ENCODE measurements at regions not wholly inside any gene's neighbourhood (a gene's known extent, or its start where the extent isn't known, plus 50 kb on each side); places are given as distances from the start of the nearest gene placed in this dataset.
"Not testable (repeated sequence)": the region's sequence is repeated elsewhere in the genome, so short reads cannot be mapped to it uniquely, and the experiment has no call there.

DNA sequence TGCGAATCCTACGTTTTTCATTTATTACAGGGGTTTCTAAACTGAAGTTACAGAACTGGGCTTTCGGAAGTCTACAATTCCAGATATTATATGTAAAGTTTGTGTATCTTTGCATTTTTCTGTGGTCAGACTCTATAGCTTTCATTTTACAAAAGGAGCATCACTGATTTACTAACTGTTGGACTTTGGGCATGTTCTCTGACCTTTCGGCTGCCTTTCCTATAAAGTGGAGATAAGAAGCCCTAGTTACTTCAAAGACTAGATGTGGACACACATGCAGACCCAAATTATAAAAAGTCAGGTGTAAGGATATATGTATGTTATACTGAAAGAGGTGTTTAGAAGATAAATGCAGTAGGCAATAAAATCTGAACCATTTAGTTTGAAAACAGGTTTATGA, 126.6 kb upstream of the PRKCQ start:
- H3K79me2 ChIP-seq (ENCODE audit: insufficient read depth, low read length) = no peaks in the 10 kb centered on the region
- TF ChIP-seq, protein P1, sequence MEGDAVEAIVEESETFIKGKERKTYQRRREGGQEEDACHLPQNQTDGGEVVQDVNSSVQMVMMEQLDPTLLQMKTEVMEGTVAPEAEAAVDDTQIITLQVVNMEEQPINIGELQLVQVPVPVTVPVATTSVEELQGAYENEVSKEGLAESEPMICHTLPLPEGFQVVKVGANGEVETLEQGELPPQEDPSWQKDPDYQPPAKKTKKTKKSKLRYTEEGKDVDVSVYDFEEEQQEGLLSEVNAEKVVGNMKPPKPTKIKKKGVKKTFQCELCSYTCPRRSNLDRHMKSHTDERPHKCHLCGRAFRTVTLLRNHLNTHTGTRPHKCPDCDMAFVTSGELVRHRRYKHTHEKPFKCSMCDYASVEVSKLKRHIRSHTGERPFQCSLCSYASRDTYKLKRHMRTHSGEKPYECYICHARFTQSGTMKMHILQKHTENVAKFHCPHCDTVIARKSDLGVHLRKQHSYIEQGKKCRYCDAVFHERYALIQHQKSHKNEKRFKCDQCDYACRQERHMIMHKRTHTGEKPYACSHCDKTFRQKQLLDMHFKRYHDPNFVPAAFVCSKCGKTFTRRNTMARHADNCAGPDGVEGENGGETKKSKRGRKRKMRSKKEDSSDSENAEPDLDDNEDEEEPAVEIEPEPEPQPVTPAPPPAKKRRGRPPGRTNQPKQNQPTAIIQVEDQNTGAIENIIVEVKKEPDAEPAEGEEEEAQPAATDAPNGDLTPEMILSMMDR (conservative IDR thresholded peaks at IDR 0.05; ENCODE audit: low read length) = no peak
- no peak for TF ChIP-seq EZH2phosphoT487 (IDR thresholded peaks at IDR 0.05; ENCODE audit: borderline replicate concordance)
- no peak overlapping the region for H3K9ac ChIP-seq (ENCODE audit: low read depth, low read length, poor library complexity, severe bottlenecking)
- peaks cover 21% of the 10 kb centered on the region for H3K27me3 ChIP-seq (ENCODE audit: insufficient read depth, low read length, poor library complexity, severe bottlenecking)
- H2AFZ ChIP-seq (ENCODE audit: low read length) = no peak overlapping the region
- no peaks in the 10 kb centered on the region for H3K9me3 ChIP-seq (ENCODE audit: insufficient read depth, low read depth, low read length)
- no peaks in the 10 kb centered on the region for H3K4me1 ChIP-seq (ENCODE audit: insufficient read depth, low read length, poor library complexity, severe bottlenecking)
- H3K9me2 ChIP-seq (replicated peaks; ENCODE audit: low read depth, low read length) = no peaks in the 10 kb centered on the region
- no peaks in the 10 kb centered on the region for H3F3A ChIP-seq (ENCODE audit: low read depth)
- no peak overlapping the region for H3K4me2 ChIP-seq (ENCODE audit: low read depth, low read length, poor library complexity, severe bottlenecking)
- H4K20me1 ChIP-seq (ENCODE audit: insufficient read depth, low read length, poor library complexity, severe bottlenecking) = no peaks in the 10 kb centered on the region
- H3K36me3 ChIP-seq (ENCODE audit: insufficient read depth, low read length) = no peaks in the 10 kb centered on the region
- H3K4me3 ChIP-seq (ENCODE audit: low read length, poor library complexity, severe bottlenecking) = no peak overlapping the region

GRCh38 chr10:6704896-6705295, 124.8 kb upstream of the PRKCQ start:
- no peaks in the 10 kb centered on the region for H3K9me2 ChIP-seq (replicated peaks; ENCODE audit: low read depth, low read length)
- no peak for TF ChIP-seq EZH2phosphoT487 (IDR thresholded peaks at IDR 0.05; ENCODE audit: borderline replicate concordance)
- TF ChIP-seq, protein P1 (conservative IDR thresholded peaks at IDR 0.05; ENCODE audit: low read length) = no peak
- no peak overlapping the region for H3K4me3 ChIP-seq (ENCODE audit: low read length, poor library complexity, severe bottlenecking)
- no peaks in the 10 kb centered on the region for H3F3A ChIP-seq (ENCODE audit: low read depth)
- no peaks in the 10 kb centered on the region for H3K4me1 ChIP-seq (ENCODE audit: insufficient read depth, low read length, poor library complexity, severe bottlenecking)
- H3K4me2 ChIP-seq (ENCODE audit: low read depth, low read length, poor library complexity, severe bottlenecking) = no peak overlapping the region
- no peak overlapping the region for H2AFZ ChIP-seq (ENCODE audit: low read length)
- no peaks in the 10 kb centered on the region for H3K79me2 ChIP-seq (ENCODE audit: insufficient read depth, low read length)
- peaks cover 21% of the 10 kb centered on the region for H3K27me3 ChIP-seq (ENCODE audit: insufficient read depth, low read length, poor library complexity, severe bottlenecking)
- H3K9me3 ChIP-seq (ENCODE audit: insufficient read depth, low read depth, low read length) = no peaks in the 10 kb centered on the region
- H4K20me1 ChIP-seq (ENCODE audit: insufficient read depth, low read length, poor library complexity, severe bottlenecking) = no peaks in the 10 kb centered on the region
- H3K36me3 ChIP-seq (ENCODE audit: insufficient read depth, low read length) = no peaks in the 10 kb centered on the region
- no peak overlapping the region for H3K9ac ChIP-seq (ENCODE audit: low read depth, low read length, poor library complexity, severe bottlenecking)

GRCh38 chr10:6702833-6703232, 122.8 kb upstream of the PRKCQ start:
- H3K4me2 ChIP-seq (ENCODE audit: low read depth, low read length, poor library complexity, severe bottlenecking); H3K79me2 ChIP-seq (ENCODE audit: insufficient read depth, low read length); H3K9me3 ChIP-seq (ENCODE audit: insufficient read depth, low read depth, low read length); H3K4me1 ChIP-seq (ENCODE audit: insufficient read depth, low read length, poor library complexity, severe bottlenecking); H2AFZ ChIP-seq (ENCODE audit: low read length); H3K4me3 ChIP-seq (ENCODE audit: low read length, poor library complexity, severe bottlenecking); H3K9me2 ChIP-seq (replicated peaks; ENCODE audit: low read depth, low read length); H4K20me1 ChIP-seq (ENCODE audit: insufficient read depth, low read length, poor library complexity, severe bottlenecking); H3K36me3 ChIP-seq (ENCODE audit: insufficient read depth, low read length); H3F3A ChIP-seq (ENCODE audit: low read depth); H3K9ac ChIP-seq (ENCODE audit: low read depth, low read length, poor library complexity, severe bottlenecking): not testable (repeated sequence)
- peaks cover 13% of the 10 kb centered on the region for H3K27me3 ChIP-seq (ENCODE audit: insufficient read depth, low read length, poor library complexity, severe bottlenecking)

DNA sequence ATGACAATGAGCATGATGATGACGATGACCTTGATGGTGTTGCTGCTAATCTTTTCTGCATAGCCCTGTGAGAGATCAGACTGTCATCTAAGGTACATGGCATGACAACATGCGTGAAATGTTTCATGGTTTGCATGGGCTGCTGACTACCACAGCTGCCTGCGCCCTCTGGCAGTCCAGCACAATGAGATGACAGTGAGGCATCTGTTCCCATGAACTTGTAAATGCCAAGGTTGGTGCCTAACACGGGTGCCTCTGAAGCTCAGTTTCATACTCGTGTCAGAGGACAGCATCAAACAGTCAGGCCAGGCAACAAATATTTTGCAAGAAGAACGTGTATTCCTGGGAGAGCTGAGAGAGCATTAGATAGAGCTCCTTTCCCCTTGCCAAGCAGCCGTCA, 122.0 kb upstream of the PRKCQ start:
- no peaks in the 10 kb centered on the region for H3K36me3 ChIP-seq (ENCODE audit: insufficient read depth, low read length)
- H3F3A ChIP-seq (ENCODE audit: low read depth) = no peaks in the 10 kb centered on the region
- TF ChIP-seq EZH2phosphoT487 (IDR thresholded peaks at IDR 0.05; ENCODE audit: borderline replicate concordance) = no peak
- TF ChIP-seq, protein P1 (conservative IDR thresholded peaks at IDR 0.05; ENCODE audit: low read length) = no peak
- H3K9me2 ChIP-seq (replicated peaks; ENCODE audit: low read depth, low read length) = no peaks in the 10 kb centered on the region
- no peaks in the 10 kb centered on the region for H3K9me3 ChIP-seq (ENCODE audit: insufficient read depth, low read depth, low read length)
- H3K4me3 ChIP-seq (ENCODE audit: low read length, poor library complexity, severe bottlenecking) = no peak overlapping the region
- H3K79me2 ChIP-seq (ENCODE audit: insufficient read depth, low read length) = no peaks in the 10 kb centered on the region
- no peaks in the 10 kb centered on the region for H4K20me1 ChIP-seq (ENCODE audit: insufficient read depth, low read length, poor library complexity, severe bottlenecking)
- peaks cover 10% of the 10 kb centered on the region for H3K27me3 ChIP-seq (ENCODE audit: insufficient read depth, low read length, poor library complexity, severe bottlenecking)
- H2AFZ ChIP-seq (ENCODE audit: low read length) = no peak overlapping the region
- no peak overlapping the region for H3K4me2 ChIP-seq (ENCODE audit: low read depth, low read length, poor library complexity, severe bottlenecking)
- H3K9ac ChIP-seq (ENCODE audit: low read depth, low read length, poor library complexity, severe bottlenecking) = no peak overlapping the region
- no peaks in the 10 kb centered on the region for H3K4me1 ChIP-seq (ENCODE audit: insufficient read depth, low read length, poor library complexity, severe bottlenecking)

Measured in Loucy (cell line).